ENCODE measurements at regions not wholly inside any gene's neighbourhood (a gene's known extent, or its start where the extent isn't known, plus 50 kb on each side); places are given as distances from the start of the nearest gene placed in this dataset.

DNA sequence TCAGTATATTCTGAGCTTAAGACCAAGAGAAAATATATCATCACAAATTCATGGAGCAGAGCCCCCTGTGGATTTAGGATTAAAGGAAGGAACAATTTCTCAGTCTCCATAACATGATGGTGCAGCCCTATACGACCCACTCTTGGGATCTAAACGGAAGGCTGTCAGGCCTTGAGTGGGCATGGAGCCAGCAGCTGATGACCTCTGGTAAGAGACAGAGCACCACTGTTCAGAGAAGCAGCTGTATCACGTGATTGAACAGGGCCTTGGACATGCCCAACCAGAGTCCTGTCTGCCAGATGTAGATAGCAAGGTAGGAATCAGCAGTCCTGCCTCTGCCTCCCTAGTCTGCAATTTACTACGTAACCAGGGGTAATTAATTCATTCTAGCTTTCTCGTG is 259.4 kb upstream of the POU3F2 start:
- 89% methylated on average over 5 of the region's 5 CpGs; no CpG with 5 or more reads in 1 of the 2 experiments for WGBS, 2 experiments (ENCODE audit: extremely low coverage in 1 of 2, insufficient coverage in 1 of 2, insufficient read length in 1 of 2, insufficient replicate concordance in 2 of 2, low coverage in 1 of 2, low lambda C conversion rate in 2 of 2, missing lambda C conversion rate in 1 of 2)
- Histone ChIP-seq H3K4ac (replicated peaks; ENCODE audit: insufficient read length, low read depth, low read length) (no peak overlapping the region), H3K4me3 (ENCODE audit: extremely low read depth in 1 of 4, insufficient read depth in 2 of 4, low read depth in 3 of 4, low read length in 4 of 4) (no peak overlapping the region), H2AFZ (ENCODE audit: low read length) (no peak overlapping the region), H3K4me2 (ENCODE audit: insufficient read depth in 1 of 2, low read depth in 2 of 2, low read length in 2 of 2) (no peak overlapping the region), H3K23me2 (ENCODE audit: low read depth, low read length) (no peaks in the 10 kb centered on the region), H2BK5ac (ENCODE audit: low read depth, low read length) (no peak overlapping the region), H2BK15ac (ENCODE audit: low read length) (no peak overlapping the region), H3K14ac (ENCODE audit: insufficient read length) (no peak overlapping the region), H3K9me3 (ENCODE audit: insufficient read depth in 2 of 2, low read depth in 1 of 2, low read length in 1 of 2) (no peaks in the 10 kb centered on the region), H3K9ac (replicated peaks in 1 of 4; ENCODE audit: extremely low read depth in 1 of 4, low read depth in 3 of 4, low read length in 3 of 4) (no peak overlapping the region), H3K27ac (ENCODE audit: low read depth, low read length) (no peak overlapping the region), H3K36me3 (ENCODE audit: control insufficient read depth in 2 of 4, insufficient read depth in 4 of 4, low read length in 3 of 4) (no peaks in the 10 kb centered on the region), H3K79me2 (ENCODE audit: control insufficient read depth in 1 of 2, insufficient read depth in 2 of 2, low read length in 2 of 2) (no peaks in the 10 kb centered on the region), H3K56ac (replicated peaks; ENCODE audit: insufficient read length, low read depth, low read length) (no peak overlapping the region), H2BK120ac (replicated peaks; ENCODE audit: low read depth, low read length) (no peak overlapping the region), H2BK12ac (ENCODE audit: low read depth, low read length) (no peak overlapping the region), H4K5ac (ENCODE audit: insufficient read length, low read depth, low read length) (no peak overlapping the region), H3K27me3 (replicated peaks in 1 of 4; ENCODE audit: control insufficient read depth in 3 of 4, extremely low read depth in 1 of 4, insufficient read depth in 3 of 4, low read length in 3 of 4) (no peaks in the 10 kb centered on the region), H2AK5ac (ENCODE audit: low read depth, low read length) (no peak overlapping the region), H3K23ac (ENCODE audit: insufficient read length) (no peak overlapping the region), H4K91ac (replicated peaks; ENCODE audit: insufficient read length, low read length) (no peak overlapping the region), H3K79me1 (ENCODE audit: low read depth, low read length) (no peaks in the 10 kb centered on the region), H3K18ac (ENCODE audit: extremely low read depth, low read length) (no peak overlapping the region), H4K8ac (ENCODE audit: extremely low read depth, insufficient read depth, low read length) (no peak overlapping the region), H2BK20ac (ENCODE audit: low read length) (no peak overlapping the region), H4K20me1 (replicated peaks in 1 of 2; ENCODE audit: control insufficient read depth in 1 of 2, insufficient read depth in 2 of 2, low read length in 2 of 2) (no peaks in the 10 kb centered on the region), H3K4me1 (replicated peaks in 1 of 4; ENCODE audit: control insufficient read depth in 3 of 4, insufficient read depth in 4 of 4, low read length in 3 of 4) (no peaks in the 10 kb centered on the region)
- ChIA-PET CTCF (ENCODE audit: partially characterized antibody) (interaction anchor here (1.0 kb wide), 1 partner anchor 398 kb away, joined by 3 read pairs; no protein-coding TSS in a partner anchor), POLR2A (ENCODE audit: partially characterized antibody) (no interaction called here)
- TF ChIP-seq TAF7 (optimal IDR thresholded peaks at IDR 0.05; ENCODE audit: borderline replicate concordance, low read depth, low read length), result no peak
- no peak for TF ChIP-seq POU5F1 (IDR thresholded peaks at IDR 0.05; ENCODE audit: low read depth, low read length)
- FAIRE-seq, result no peak
- DNase-seq (ENCODE audit: low read depth in 1 of 2, low spot score in 2 of 2), result no peak
